ENCODE measurements at regions not wholly inside any gene's neighbourhood (a gene's known extent, or its start where the extent isn't known, plus 50 kb on each side); places are given as distances from the start of the nearest gene placed in this dataset.

DNA sequence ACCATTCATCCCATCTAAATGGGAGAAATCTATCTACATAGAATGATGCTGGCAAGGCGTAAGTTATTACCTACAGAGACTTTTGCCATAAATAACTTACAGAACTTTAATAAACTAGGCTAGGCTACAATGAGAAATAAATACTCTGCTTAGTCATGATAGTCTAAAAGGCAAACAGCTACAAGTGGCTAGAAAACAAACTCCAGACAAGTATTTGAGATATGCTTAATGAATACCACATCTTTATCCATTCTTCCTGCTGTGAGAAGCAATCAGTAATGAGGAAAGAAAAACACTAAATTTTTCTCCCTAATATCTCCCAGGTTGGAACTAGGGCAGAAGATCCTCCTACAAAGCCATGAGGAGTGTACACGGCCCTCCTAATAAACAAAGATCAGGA is 187.0 kb upstream of the OLFM3 start:
- no peak for TF ChIP-seq CTCF (IDR thresholded peaks at IDR 0.05)
- no peak for TF ChIP-seq ZFX (IDR thresholded peaks at IDR 0.05; ENCODE audit: borderline replicate concordance)

Measured in 22Rv1 (cell line).